HG03432 (cell line): ENCODE measurements at regions not wholly inside any gene's neighbourhood (a gene's known extent, or its start where the extent isn't known, plus 50 kb on each side); places are given as distances from the start of the nearest gene placed in this dataset.
"Not testable (repeated sequence)": the region's sequence is repeated elsewhere in the genome, so short reads cannot be mapped to it uniquely, and the experiment has no call there.

ENCODE experiments used
- ATAC-seq: cut with Tn5 transposase; IDR thresholded peaks from one replicate; pipeline ENCODE4 v1.9.1; 2021; ENCODE audit warnings: mild to moderate bottlenecking, moderate library complexity; ENCODE audit not compliant: unreplicated experiment

DNA sequence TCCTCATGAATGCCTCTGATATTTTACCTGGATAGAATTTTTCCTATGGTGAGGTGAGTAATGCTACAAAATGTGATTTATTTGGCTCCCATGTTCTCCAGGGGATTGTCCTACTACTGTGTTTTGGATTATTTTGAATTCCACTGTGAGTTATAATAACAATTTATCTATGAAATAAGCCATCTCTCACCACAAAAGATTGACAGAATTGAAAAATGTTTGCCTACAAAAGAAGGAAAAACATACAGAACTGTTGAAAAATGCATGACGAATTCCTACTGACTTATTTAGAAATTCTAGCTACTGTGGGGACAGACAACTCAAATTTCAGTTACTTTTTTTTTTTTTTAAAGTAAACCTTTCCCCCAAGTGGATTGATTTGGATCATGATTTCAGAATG lies 463.7 kb upstream of the GRIN3A start:
- ATAC-seq = no peak

DNA sequence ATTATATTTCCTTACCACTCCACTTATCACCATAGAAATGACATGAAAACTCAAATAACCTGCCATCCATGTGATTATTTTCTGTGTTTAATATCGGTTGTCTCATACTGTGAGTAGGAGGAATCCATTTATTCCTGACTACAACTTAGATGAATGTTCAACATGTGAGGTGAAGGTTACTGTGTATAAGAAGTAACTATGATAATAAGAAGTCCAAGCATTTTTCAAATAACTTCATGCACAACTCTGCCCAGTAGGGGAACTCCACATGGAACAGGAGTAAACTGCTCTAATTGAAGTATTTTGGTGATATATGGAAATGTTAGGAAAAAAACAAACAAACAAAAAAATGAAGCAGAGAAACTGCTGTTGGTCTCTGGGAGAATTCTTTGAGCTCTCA lies 447.5 kb upstream of the GRIN3A start:
- ATAC-seq = no peak

DNA sequence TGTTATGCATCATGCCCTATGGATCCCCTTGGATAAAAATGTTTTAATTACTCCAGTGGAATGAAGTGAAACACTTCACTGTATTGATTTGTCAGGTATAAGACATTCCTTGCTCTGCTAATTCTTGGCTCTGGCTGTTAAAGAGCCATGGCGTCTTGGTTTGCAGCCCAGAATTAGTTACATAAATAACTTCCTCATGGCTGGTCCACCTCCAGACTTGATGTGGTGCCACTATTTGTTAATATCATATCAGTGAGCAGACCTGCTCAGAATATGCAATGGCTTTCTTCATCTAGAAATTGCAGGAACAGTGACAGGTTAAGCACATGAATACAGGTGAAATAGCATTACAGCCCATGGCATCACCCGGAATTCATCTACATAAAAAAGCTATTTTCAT lies 446.9 kb upstream of the GRIN3A start:
- no peak for ATAC-seq

DNA sequence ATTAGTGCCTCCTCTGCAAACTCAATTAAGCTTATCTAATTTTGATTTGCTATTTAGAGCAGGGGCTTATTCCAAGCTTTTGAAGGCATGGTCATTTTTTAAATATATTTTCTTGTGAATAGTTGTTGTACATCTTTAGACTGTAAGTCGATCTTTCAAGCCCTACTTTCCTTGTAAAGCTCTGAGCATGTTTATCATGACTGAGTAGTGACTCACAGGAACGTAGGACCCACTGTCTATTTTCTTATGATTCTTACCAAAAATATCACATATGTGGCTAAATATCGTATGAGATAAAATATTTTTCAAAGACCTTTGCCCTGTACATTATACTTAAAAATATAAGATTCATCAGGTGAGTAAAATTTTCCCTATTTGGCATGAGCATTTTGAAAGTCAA lies 440.4 kb upstream of the GRIN3A start:
- ATAC-seq = no peak

DNA sequence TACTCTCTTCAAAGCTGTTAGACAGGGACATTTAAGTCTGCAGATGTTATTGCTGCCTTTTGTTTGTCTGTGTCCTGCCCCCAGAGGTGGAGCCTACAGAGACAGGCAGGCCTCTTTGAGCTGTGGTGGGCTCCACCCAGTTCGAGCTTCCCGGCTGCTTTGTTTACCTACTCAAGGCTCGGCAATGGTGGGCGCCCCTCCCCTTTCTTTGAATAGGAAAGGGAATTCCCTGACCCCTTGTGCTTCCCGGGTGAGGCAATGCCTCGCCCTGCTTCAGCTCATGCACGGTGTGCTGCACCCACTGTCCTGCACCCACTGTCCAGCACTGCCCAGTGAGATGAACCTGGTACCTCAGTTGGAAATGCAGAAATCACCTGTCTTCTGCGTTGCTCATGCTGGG lies 435.8 kb upstream of the GRIN3A start:
- not testable (repeated sequence) for ATAC-seq

- no peak for ATAC-seq
Measured at GRCh38 chr9:102164247-102164646, 425.8 kb upstream of the GRIN3A start.

DNA sequence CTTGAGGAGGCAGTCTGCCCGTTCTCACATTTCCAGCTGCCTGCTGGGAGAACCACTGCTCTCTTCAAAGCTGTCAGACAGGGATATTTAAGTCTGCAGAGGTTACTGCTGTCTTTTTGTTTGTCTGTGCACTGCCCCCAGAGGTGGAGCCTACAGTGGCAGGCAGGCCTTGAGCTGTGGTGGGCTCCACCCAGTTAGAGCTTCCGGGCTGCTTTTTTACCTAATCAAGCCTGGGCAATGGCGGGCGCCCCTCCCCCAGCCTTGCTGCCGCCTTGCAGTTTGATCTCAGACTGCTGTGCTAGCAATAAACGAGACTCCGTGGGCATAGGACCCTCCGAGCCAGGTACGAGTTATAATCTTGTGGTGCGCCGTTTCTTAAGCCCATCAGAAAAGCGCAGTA lies 414.6 kb upstream of the GRIN3A start:
- ATAC-seq = not testable (repeated sequence)

- no peak for ATAC-seq
Measured at GRCh38 chr9:102135768-102136167, 397.3 kb upstream of the GRIN3A start.

DNA sequence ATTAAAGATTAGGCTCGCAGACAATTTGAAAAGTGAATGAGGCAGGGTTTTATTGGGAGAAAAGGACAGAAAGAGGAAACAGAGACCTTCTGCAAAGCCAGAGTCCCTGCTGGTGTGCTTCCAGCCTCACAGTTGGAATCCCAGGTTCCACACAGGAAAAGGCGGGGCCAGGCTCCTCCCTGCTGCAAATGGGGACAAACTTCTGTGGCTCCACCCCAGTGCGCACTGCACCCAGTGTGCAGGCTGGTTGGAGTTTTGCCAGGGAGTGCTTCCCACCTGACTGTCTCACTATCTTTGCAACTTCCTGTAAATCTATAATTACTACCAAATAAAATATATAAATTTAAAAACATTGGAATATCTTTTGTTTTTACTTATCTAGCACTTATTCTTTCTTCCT lies 386.0 kb upstream of the GRIN3A start:
- ATAC-seq = no peak

- no peak for ATAC-seq
Measured at GRCh38 chr9:102114557-102114956, 376.1 kb upstream of the GRIN3A start.

DNA sequence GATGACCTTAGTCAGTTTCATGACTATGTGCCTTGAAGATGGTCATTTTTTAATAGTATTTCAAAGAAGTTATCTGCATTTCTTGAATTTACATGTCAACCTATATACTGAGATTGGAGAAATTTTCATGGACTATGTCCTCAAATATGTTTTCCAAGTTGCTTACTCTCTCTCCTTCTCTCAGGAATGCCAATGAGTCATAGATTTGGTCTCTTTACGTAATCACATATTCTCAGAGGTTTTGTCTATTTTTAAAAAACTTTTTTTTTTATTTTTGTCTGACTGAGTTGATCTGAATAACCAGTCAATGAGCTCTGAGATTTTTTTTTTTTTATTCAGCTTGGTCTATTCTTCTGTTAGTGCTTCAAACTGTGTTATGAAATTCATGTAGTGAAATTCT lies 374.7 kb upstream of the GRIN3A start:
- no peak for ATAC-seq

- ATAC-seq = no peak
Measured at GRCh38 chr9:102106439-102106838, 368.0 kb upstream of the GRIN3A start.

- ATAC-seq = no peak
Measured at GRCh38 chr9:102101723-102102122, 363.3 kb upstream of the GRIN3A start.

DNA sequence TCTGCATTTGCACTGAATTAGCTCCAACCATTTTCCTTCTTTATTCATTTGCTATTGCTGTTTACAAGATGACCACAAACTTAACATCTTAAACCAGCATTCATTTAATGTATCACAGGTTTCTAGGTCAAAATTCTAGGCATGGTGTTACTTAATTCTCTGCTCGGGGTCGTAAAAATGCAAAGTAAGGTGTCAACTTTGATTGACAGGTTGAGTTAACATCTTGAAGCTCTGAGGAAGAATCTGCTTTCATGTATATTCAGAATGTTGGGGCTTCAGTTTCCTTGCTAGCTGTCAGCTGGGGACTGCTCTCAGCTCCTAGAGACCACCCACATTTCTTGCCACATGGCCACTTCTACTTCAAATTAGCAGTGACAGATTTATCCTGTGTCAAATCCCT lies 348.7 kb upstream of the GRIN3A start:
- no peak for ATAC-seq

- no peak for ATAC-seq
Measured at GRCh38 chr9:102085548-102085947, 347.1 kb upstream of the GRIN3A start.

GRCh38 chr9:102072059-102072764 lies 333.8 kb upstream of the GRIN3A start:
- ATAC-seq = no peak

- ATAC-seq = no peak
Measured at GRCh38 chr9:102069969-102070368, 331.5 kb upstream of the GRIN3A start.

DNA sequence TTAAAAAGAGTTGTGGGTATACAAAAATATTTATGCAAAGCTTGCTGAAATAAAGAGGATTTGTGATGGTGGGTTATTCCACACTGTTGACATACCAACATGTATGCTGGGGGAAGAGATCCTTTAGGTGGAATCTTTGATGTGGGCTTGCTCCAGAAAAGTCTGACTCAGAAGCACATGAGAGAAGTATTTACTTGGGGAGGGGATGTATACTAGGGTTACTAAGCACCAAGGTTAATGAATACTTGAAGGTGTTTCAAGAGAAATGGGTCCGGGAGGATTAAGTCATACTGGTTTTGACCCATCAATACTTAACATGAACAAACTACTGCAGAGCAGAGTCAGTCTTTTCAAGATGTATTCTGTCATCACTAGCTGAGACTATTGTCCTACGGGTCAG lies 316.4 kb upstream of the GRIN3A start:
- no peak for ATAC-seq

DNA sequence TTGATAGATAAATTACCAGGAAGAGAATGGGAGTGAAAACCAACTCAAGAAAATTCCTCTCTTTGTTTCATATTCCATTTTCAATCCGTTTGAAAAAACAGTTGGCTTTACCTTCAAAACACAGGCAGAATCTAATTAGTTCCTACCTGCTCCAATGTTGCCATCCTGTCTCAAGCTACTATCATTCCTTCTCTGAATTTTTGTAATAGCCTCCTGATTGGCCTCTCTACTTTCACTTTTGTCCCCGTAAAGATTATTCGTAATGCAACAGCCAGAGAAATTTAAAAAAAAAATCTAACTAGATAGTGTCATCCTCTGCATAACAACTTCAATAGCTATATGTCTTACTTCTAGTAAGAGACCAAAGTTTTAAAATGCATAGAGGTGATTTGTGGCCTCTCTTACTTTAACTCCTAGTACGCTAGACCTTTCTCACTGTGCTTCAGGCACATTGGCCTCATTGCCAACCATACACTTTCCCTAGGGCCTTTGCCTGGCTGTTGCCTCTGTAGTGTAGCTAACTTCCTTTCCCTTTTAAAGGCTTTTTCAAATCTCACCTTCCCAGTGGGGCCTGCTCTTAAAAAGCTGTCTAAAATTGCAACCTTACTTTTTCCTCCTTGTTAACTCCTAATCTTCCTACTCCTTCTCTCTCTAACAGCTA lies 311.3 kb upstream of the GRIN3A start:
- ATAC-seq = no peak

- ATAC-seq = peak; percentile 61
Measured at GRCh38 chr9:102047549-102047948, 309.1 kb upstream of the GRIN3A start.

DNA sequence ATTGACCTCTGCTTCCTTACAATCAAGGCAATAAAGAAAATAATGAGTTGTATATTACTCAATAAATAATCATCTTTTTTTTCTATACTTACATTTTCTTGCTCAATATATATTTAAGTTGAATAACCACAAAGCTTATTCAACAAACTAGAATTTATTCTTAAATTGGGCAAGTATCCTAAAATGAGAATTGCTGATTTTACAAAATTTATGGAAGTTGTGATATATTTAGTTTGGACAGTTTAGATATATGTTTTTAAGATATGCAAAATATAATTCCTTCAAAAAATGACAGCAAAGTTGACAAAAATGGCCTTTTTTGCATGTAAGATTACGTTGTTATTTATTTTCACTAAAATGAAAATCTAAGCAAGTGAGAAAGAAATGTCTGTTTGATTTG lies 305.7 kb upstream of the GRIN3A start:
- ATAC-seq = no peak

GRCh38 chr9:102038006-102038405 lies 299.6 kb upstream of the GRIN3A start:
- ATAC-seq = peak; percentile 56

GRCh38 chr9:102035929-102036328 lies 297.5 kb upstream of the GRIN3A start:
- peak; percentile 76 for ATAC-seq
